ENCODE measurements at regions not wholly inside any gene's neighbourhood (a gene's known extent, or its start where the extent isn't known, plus 50 kb on each side); places are given as distances from the start of the nearest gene placed in this dataset.

DNA sequence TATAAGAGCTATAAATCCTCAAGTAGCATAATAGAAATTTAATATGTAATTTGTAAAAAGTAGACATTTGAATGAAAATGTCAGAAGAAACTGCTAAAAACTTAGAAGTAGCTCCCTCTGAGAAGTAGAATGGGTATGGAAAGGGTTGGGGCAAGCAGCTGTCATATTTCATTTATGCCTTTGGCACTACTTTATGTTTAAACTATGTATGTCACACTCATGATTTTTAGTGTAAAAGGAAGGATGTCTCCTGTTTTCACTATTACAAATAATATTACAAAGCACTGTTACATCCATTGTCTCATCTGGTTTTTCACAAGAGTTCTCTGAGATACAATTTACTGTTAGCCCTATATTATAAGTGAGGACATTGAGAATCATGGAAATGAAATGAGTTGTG lies 96.3 kb upstream of the ZNF462 start:
- H3K27me3 Mint-ChIP-seq: no peaks in the 10 kb centered on the region
- Histone ChIP-seq H3K4me1 (ENCODE audit: control insufficient read depth in 1 of 2, extremely low read depth in 1 of 2, insufficient read depth in 2 of 2, low read length in 2 of 2) (no peaks in the 10 kb centered on the region), H3K9me3 (no peaks in the 10 kb centered on the region), H3K36me3 (ENCODE audit: control insufficient read depth in 2 of 2, extremely low read depth in 1 of 2, insufficient read depth in 1 of 2, low read length in 1 of 2) (no peaks in the 10 kb centered on the region), H3K27ac (ENCODE audit: low read length) (no peak overlapping the region), H3K27me3 (replicated peaks in 1 of 2; ENCODE audit: control insufficient read depth in 2 of 2, extremely low read depth in 1 of 2, insufficient read depth in 2 of 2, low read length in 1 of 2) (no peaks in the 10 kb centered on the region), H3K4me3 (ENCODE audit: control insufficient read depth in 1 of 2, extremely low read depth in 1 of 2, low read length in 1 of 2) (no peak overlapping the region)
- H3K36me3 Mint-ChIP-seq: no peaks in the 10 kb centered on the region
- H3K27ac Mint-ChIP-seq: no peak overlapping the region
- no peak for DNase-seq
- H3K9me3 Mint-ChIP-seq: peaks cover 0 to 4% (median 3%) of the 10 kb centered on the region in 3 donors
- no peak for ATAC-seq (replicated peaks in 1 of 4)
- H3K4me3 Mint-ChIP-seq: no peak overlapping the region
- CTCF ChIA-PET: no interaction called here
- H3K4me1 Mint-ChIP-seq: no peaks in the 10 kb centered on the region
- POLR2A ChIA-PET: no interaction called here

DNA sequence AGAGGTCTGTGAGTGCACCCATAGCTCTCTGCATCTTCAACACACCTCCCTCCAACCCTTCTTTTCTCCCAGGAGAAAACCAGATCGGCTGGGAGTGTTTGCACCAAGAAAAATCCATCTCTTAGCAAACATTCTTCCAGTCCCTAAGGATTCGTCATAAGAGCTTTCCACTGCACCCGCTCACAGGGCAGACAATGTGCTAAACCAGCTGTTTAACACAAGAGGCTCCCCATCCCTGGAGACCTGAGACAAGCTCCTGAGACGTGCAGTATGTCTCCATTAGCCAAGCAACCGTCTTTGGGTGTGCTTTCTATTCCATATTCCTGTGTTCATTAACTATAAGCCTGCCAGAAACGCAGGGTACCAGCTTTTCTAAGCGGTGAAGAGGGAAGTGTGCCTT lies 93.6 kb upstream of the ZNF462 start:
- Mint-ChIP-seq H3K27me3 (no peaks in the 10 kb centered on the region), H3K36me3 (no peaks in the 10 kb centered on the region), H3K4me1 (no peaks in the 10 kb centered on the region), H3K4me3 (no peak overlapping the region), H3K9me3 (peaks cover 0 to 6% (median 4%) of the 10 kb centered on the region in 3 donors), H3K27ac (no peak overlapping the region)
- Histone ChIP-seq H3K9me3 (no peaks in the 10 kb centered on the region), H3K36me3 (ENCODE audit: control insufficient read depth in 2 of 2, extremely low read depth in 1 of 2, insufficient read depth in 1 of 2, low read length in 1 of 2) (no peaks in the 10 kb centered on the region), H3K4me1 (ENCODE audit: control insufficient read depth in 1 of 2, extremely low read depth in 1 of 2, insufficient read depth in 2 of 2, low read length in 2 of 2) (no peaks in the 10 kb centered on the region), H3K4me3 (ENCODE audit: control insufficient read depth in 1 of 2, extremely low read depth in 1 of 2, low read length in 1 of 2) (no peak overlapping the region), H3K27ac (ENCODE audit: low read length) (no peak overlapping the region), H3K27me3 (replicated peaks in 1 of 2; ENCODE audit: control insufficient read depth in 2 of 2, extremely low read depth in 1 of 2, insufficient read depth in 2 of 2, low read length in 1 of 2) (no peaks in the 10 kb centered on the region)
- WGBS (ENCODE audit: insufficient coverage): 91% methylated on average over 3 of the region's 7 CpGs
- ChIA-PET POLR2A (no interaction called here), CTCF (no interaction called here)
- no peak for DNase-seq
- no peak for ATAC-seq (replicated peaks in 1 of 4)

DNA sequence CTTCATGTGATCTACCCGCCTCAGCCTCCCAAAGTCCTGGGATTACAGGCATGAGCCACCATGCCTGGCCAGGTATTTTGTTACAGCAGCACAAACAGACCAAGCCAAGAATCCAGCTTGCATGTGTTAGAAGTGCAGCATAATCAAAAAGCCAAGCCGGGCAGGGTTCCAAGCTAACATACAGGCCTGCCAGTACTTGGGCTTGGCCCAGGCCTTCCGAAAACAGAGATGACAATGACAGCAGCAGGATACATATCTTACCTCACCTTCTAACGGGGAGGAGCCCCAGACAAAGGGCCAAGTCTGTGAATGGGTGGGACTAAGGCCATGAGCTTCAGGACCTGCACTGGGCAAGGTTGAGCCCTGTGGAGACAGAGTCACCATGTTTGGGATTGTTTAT lies 91.4 kb upstream of the ZNF462 start:
- no peaks in the 10 kb centered on the region for H3K36me3 ChIP-seq (ENCODE audit: control insufficient read depth in 2 of 2, extremely low read depth in 1 of 2, insufficient read depth in 1 of 2, low read length in 1 of 2)
- ChIA-PET CTCF (no interaction called here), POLR2A (no interaction called here)
- no peak for ATAC-seq (replicated peaks in 1 of 4)
- no peaks in the 10 kb centered on the region for H3K9me3 ChIP-seq
- no peak overlapping the region for H3K4me3 Mint-ChIP-seq
- no peaks in the 10 kb centered on the region for H3K4me1 Mint-ChIP-seq
- H3K4me3 ChIP-seq (ENCODE audit: control insufficient read depth in 1 of 2, extremely low read depth in 1 of 2, low read length in 1 of 2): no peak overlapping the region
- H3K4me1 ChIP-seq (ENCODE audit: control insufficient read depth in 1 of 2, extremely low read depth in 1 of 2, insufficient read depth in 2 of 2, low read length in 2 of 2): no peaks in the 10 kb centered on the region
- no peaks in the 10 kb centered on the region for H3K27me3 Mint-ChIP-seq
- no peaks in the 10 kb centered on the region for H3K36me3 Mint-ChIP-seq
- WGBS (ENCODE audit: insufficient coverage): 100% methylated on average over 2 of the region's 4 CpGs
- DNase-seq: no peak
- H3K27ac ChIP-seq (ENCODE audit: low read length): no peak overlapping the region
- peaks cover 0 to 3% (median 0%) of the 10 kb centered on the region in 3 donors for H3K9me3 Mint-ChIP-seq
- no peak overlapping the region for H3K27ac Mint-ChIP-seq
- no peaks in the 10 kb centered on the region for H3K27me3 ChIP-seq (replicated peaks in 1 of 2; ENCODE audit: control insufficient read depth in 2 of 2, extremely low read depth in 1 of 2, insufficient read depth in 2 of 2, low read length in 1 of 2)

DNA sequence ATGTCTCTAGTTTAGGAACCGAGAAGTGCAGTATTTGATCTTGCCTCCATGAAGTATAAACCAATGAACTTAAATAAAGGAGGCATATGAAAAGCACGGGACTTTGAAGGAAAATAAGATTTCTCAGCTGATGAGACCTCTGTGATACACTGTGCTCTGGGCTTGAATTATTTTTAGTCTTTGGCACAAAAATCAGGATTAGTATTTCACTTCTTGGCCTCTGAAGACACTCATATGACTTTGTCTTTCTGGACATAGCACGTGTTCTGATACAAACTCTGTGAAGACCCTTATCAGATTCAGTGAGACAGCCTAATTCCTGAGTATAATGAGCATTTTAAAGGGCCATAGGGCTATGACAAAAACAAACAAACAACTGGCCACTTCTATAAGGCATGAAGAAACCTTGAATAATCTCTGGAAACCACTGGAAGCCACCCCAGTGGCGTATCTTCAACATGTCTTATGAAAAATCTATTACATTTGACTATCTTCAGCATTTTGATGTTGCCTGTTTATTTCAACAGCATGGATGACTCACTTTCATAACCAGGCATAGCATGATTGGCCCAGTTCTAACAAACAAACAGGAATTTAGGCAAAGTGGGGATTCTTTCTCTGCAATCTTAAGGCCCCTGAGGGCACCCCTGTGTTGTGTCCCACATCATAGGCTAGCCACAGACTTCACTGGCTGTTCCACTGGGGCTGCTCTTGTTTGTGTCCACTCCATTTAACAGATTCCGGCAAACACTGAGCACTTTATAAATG lies 90.3 kb upstream of the ZNF462 start:
- Mint-ChIP-seq H3K27ac (no peak overlapping the region), H3K36me3 (no peaks in the 10 kb centered on the region), H3K4me3 (no peak overlapping the region), H3K4me1 (no peaks in the 10 kb centered on the region), H3K27me3 (no peaks in the 10 kb centered on the region), H3K9me3 (peaks cover 2 to 3% (median 3%) of the 10 kb centered on the region in 3 donors)
- POLR2A ChIA-PET: no interaction called here
- CTCF ChIA-PET: no interaction called here
- ATAC-seq (replicated peaks in 1 of 4): no peak
- Histone ChIP-seq H3K9me3 (no peaks in the 10 kb centered on the region), H3K4me1 (ENCODE audit: control insufficient read depth in 1 of 2, extremely low read depth in 1 of 2, insufficient read depth in 2 of 2, low read length in 2 of 2) (no peaks in the 10 kb centered on the region), H3K36me3 (ENCODE audit: control insufficient read depth in 2 of 2, extremely low read depth in 1 of 2, insufficient read depth in 1 of 2, low read length in 1 of 2) (no peaks in the 10 kb centered on the region), H3K4me3 (ENCODE audit: control insufficient read depth in 1 of 2, extremely low read depth in 1 of 2, low read length in 1 of 2) (no peak overlapping the region), H3K27me3 (replicated peaks in 1 of 2; ENCODE audit: control insufficient read depth in 2 of 2, extremely low read depth in 1 of 2, insufficient read depth in 2 of 2, low read length in 1 of 2) (no peaks in the 10 kb centered on the region), H3K27ac (ENCODE audit: low read length) (no peak overlapping the region)
- no peak for DNase-seq
- 64% methylated on average over 3 of the region's 5 CpGs for WGBS (ENCODE audit: insufficient coverage)

DNA sequence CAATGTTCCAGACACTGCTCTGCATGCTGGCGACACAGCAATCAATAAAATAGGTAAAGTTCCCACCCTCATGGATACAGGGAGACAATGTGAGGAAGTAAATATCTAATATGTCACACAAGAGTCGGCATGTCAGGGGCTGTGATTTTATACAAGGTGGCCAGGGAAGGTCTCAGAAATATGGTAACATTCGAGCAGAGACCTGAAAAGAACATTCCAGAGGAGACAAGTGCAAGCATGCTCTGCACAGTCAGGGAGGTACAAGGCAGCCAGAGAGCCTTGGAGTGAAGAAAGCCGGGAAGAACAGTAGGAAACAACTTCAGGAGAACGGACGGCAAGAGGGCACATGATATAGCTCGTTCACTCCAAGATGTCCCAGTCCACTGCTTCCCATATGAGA lies 89.2 kb upstream of the ZNF462 start:
- H3K4me3 ChIP-seq (ENCODE audit: control insufficient read depth in 1 of 2, extremely low read depth in 1 of 2, low read length in 1 of 2): no peak overlapping the region
- ChIA-PET POLR2A (no interaction called here), CTCF (no interaction called here)
- no peak overlapping the region for H3K27ac Mint-ChIP-seq
- H3K4me1 Mint-ChIP-seq: no peaks in the 10 kb centered on the region
- H3K9me3 ChIP-seq: no peaks in the 10 kb centered on the region
- no peaks in the 10 kb centered on the region for H3K36me3 Mint-ChIP-seq
- no peak overlapping the region for H3K4me3 Mint-ChIP-seq
- 0% methylated on average over 1 of the region's 7 CpGs for WGBS (ENCODE audit: insufficient coverage)
- H3K4me1 ChIP-seq (ENCODE audit: control insufficient read depth in 1 of 2, extremely low read depth in 1 of 2, insufficient read depth in 2 of 2, low read length in 2 of 2): no peaks in the 10 kb centered on the region
- no peaks in the 10 kb centered on the region for H3K36me3 ChIP-seq (ENCODE audit: control insufficient read depth in 2 of 2, extremely low read depth in 1 of 2, insufficient read depth in 1 of 2, low read length in 1 of 2)
- no peak overlapping the region for H3K27ac ChIP-seq (ENCODE audit: low read length)
- no peaks in the 10 kb centered on the region for H3K27me3 Mint-ChIP-seq
- peaks cover 2 to 8% (median 3%) of the 10 kb centered on the region in 3 donors for H3K9me3 Mint-ChIP-seq
- no peaks in the 10 kb centered on the region for H3K27me3 ChIP-seq (replicated peaks in 1 of 2; ENCODE audit: control insufficient read depth in 2 of 2, extremely low read depth in 1 of 2, insufficient read depth in 2 of 2, low read length in 1 of 2)
- no peak for ATAC-seq (replicated peaks in 1 of 4)
- DNase-seq: no peak

DNA sequence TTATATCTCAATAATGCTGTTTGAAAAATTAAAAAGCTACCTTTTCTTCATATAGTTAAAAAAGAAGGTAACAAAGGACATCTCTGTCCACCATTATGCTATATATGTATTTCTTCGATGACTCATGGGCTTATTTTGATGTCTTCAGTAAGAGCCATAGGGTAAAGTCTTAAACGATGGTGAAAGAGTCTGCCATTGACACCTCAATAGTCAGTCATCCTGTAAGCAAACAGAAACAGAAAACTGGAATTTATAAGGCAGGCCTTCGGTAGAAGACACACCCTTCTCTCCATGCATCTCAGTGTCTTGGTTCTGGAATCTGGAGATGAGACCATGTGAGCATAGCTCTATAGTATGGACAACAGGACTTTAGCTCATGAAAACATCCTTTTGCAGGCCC lies 87.0 kb upstream of the ZNF462 start:
- Histone ChIP-seq H3K27me3 (replicated peaks in 1 of 2; ENCODE audit: control insufficient read depth in 2 of 2, extremely low read depth in 1 of 2, insufficient read depth in 2 of 2, low read length in 1 of 2) (no peaks in the 10 kb centered on the region), H3K27ac (ENCODE audit: low read length) (no peak overlapping the region), H3K36me3 (ENCODE audit: control insufficient read depth in 2 of 2, extremely low read depth in 1 of 2, insufficient read depth in 1 of 2, low read length in 1 of 2) (no peaks in the 10 kb centered on the region), H3K9me3 (no peaks in the 10 kb centered on the region), H3K4me3 (ENCODE audit: control insufficient read depth in 1 of 2, extremely low read depth in 1 of 2, low read length in 1 of 2) (no peak overlapping the region), H3K4me1 (ENCODE audit: control insufficient read depth in 1 of 2, extremely low read depth in 1 of 2, insufficient read depth in 2 of 2, low read length in 2 of 2) (no peaks in the 10 kb centered on the region)
- POLR2A ChIA-PET: no interaction called here
- CTCF ChIA-PET: interaction anchor here in 1 of 2 donors (0.6 kb wide), 1 partner anchor 684 kb away, joined by 4 read pairs; no protein-coding TSS in a partner anchor
- ATAC-seq (replicated peaks in 1 of 4) (no peak), DNase-seq (no peak)
- no peaks in the 10 kb centered on the region for H3K27me3 Mint-ChIP-seq
- peaks cover 4 to 8% (median 7%) of the 10 kb centered on the region in 3 donors for H3K9me3 Mint-ChIP-seq
- no peak overlapping the region for H3K27ac Mint-ChIP-seq
- H3K36me3 Mint-ChIP-seq: no peaks in the 10 kb centered on the region
- H3K4me1 Mint-ChIP-seq: no peaks in the 10 kb centered on the region
- WGBS (ENCODE audit: insufficient coverage): no CpG with 5 or more reads among the region's 3 CpGs
- no peak overlapping the region for H3K4me3 Mint-ChIP-seq

DNA sequence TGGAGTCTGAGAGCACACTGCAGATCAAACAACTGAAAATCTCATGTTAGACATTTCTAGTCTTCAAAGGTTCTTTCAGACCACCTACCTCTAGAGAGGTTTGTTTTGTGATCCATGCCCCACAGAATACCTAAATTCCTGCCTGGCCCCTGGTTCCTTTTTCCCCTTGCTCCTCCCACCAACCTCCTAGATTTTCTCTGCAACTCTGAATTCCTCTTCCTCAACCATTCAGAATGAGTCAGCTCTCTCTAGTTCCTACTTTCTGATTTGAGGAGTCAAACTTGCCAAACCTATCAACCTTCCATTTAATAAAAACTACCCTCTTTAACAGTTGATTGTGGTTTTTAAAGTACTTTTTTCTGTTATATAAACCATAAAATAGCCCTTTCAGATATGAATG lies 83.2 kb upstream of the ZNF462 start:
- Histone ChIP-seq H3K27me3 (replicated peaks in 1 of 2; ENCODE audit: control insufficient read depth in 2 of 2, extremely low read depth in 1 of 2, insufficient read depth in 2 of 2, low read length in 1 of 2) (no peaks in the 10 kb centered on the region), H3K27ac (ENCODE audit: low read length) (no peak overlapping the region), H3K4me1 (ENCODE audit: control insufficient read depth in 1 of 2, extremely low read depth in 1 of 2, insufficient read depth in 2 of 2, low read length in 2 of 2) (no peaks in the 10 kb centered on the region), H3K4me3 (ENCODE audit: control insufficient read depth in 1 of 2, extremely low read depth in 1 of 2, low read length in 1 of 2) (no peak overlapping the region), H3K36me3 (ENCODE audit: control insufficient read depth in 2 of 2, extremely low read depth in 1 of 2, insufficient read depth in 1 of 2, low read length in 1 of 2) (no peaks in the 10 kb centered on the region), H3K9me3 (no peaks in the 10 kb centered on the region)
- CTCF ChIA-PET: no interaction called here
- H3K36me3 Mint-ChIP-seq: no peaks in the 10 kb centered on the region
- no peaks in the 10 kb centered on the region for H3K27me3 Mint-ChIP-seq
- ATAC-seq (replicated peaks in 1 of 4) (no peak), DNase-seq (no peak)
- H3K9me3 Mint-ChIP-seq: peaks cover 5 to 7% (median 6%) of the 10 kb centered on the region in 3 donors
- no peak overlapping the region for H3K4me3 Mint-ChIP-seq
- no peaks in the 10 kb centered on the region for H3K4me1 Mint-ChIP-seq
- H3K27ac Mint-ChIP-seq: no peak overlapping the region
- POLR2A ChIA-PET: no interaction called here

Data from T-cell (primary cell).